ENCODE measurements at regions not wholly inside any gene's neighbourhood (a gene's known extent, or its start where the extent isn't known, plus 50 kb on each side); places are given as distances from the start of the nearest gene placed in this dataset.
"Not testable (repeated sequence)": the region's sequence is repeated elsewhere in the genome, so short reads cannot be mapped to it uniquely, and the experiment has no call there.

DNA sequence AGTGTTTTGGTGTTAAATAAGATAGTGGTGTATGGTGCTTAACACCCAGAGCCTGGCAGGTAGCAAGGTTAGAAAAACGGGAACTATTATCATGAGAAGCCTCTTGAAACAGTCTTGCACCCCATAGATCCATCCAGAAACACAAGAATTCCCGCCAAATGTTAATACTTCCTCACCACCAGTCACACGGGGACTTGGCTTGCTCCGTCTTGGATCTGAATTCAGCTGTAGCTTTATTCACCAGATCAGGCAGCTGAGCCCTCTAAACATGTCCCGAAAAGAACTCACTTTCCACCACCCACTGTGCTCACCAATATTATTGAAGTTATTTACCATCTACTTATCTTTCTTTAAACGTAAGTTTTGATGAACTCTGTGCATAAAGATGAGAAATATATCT, 101.6 kb upstream of the PTPN3 start:
- no peak for DNase-seq

DNA sequence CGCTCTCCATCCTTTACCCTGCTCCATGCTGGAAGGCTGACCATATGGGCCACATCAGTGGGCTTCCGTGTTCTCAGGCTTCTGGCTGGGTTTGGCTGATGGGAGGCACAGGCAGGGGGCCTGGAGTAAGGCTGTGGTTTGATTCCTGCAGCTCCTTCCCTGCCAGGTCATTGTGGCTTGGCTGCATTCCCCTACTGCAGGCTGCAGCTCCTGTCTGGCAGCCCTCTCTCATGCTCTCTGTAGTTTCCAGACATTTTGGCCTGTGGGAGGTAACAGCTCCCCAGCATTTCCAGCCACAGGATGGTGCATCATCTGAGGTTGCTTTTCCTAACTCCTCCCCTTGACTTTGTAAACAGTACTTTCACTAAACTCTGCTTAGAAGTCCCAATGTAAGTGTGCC, 102.0 kb upstream of the PTPN3 start:
- DNase-seq = no peak

DNA sequence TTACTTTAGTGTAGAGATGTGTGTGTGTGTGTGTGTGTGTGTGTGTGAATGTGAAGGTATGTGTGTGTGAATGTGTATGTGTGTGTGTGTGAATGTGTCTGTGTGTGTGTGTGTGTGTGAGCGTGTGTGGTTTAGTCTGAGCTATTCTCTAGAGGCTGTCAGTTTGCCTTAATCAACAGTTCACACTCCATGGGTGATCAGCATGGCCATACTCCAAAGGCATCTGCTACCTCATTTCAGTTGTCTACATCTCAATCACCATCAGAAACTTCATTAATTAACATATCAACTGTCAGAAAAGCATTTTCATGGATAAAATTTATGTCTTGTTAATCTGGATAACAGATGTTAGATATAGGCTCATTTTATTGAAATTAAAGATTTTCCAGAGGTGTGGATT, 103.1 kb upstream of the PTPN3 start:
- DNase-seq = no peak

DNA sequence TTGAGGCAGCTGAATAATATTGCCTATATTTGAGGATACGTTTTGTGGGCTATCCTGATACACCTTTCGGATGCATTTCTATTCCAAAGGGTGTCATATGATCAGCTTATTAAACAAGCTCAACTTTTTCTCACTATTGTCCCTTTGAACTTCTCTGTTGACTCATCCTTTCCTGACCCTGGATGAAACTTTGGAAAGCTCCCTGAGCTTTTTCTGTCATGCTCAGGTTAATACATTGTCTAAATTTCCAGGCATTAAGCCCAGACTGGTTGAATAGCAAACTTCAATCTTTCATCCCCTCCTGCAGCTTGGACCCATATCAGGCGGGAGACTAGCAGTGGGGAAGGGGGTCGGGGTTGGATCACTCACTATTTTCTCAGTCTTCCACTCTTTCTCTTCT, 104.9 kb upstream of the PTPN3 start:
- no peak for DNase-seq

GRCh38 chr9:109604131-109604530, 106.0 kb upstream of the PTPN3 start:
- no peak for DNase-seq

GRCh38 chr9:109604781-109605180, 106.7 kb upstream of the PTPN3 start:
- DNase-seq = no peak

DNA sequence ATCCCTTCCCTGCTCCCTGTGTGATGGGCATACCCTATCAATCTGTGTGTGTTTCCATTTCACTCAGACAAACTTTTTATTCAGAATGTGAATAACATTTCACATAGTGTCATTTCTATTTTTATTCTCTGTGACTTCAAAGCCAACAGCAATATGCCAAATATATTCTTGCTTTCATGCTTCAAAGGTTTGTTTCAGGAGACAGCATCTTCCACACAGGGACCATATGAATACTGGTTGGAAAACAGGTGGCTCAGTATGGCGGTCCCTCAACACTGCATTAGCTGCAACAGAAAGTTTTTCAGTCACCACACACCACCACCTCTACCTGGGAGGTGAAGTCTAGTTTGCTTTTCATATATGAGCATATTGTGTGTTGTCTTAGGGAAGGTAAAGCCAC, 111.0 kb upstream of the PTPN3 start:
- DNase-seq = no peak

GRCh38 chr9:109616571-109617120, 118.5 kb upstream of the PTPN3 start:
- DNase-seq = no peak

DNA sequence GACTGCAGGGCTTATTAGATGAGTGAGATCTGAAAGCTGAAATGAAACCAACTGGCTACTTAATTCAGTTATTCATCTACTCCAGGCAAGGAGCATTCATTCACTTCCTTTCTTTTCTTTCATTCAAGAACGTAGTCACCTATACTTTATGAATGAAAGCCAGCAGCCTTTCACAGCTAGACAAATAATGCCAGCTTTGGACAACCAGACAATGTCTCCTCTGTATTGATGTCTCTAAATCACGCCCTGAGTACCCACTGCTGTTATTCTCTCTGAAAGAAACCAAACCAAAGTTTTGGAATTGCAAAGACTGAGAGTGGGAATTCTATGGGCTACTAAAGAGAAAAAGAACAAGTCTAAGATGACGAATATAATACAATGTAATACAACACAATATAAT, 121.2 kb upstream of the PTPN3 start:
- DNase-seq = no peak

- DNase-seq = no peak
Measured at GRCh38 chr9:109624143-109624542, 126.0 kb upstream of the PTPN3 start.

DNA sequence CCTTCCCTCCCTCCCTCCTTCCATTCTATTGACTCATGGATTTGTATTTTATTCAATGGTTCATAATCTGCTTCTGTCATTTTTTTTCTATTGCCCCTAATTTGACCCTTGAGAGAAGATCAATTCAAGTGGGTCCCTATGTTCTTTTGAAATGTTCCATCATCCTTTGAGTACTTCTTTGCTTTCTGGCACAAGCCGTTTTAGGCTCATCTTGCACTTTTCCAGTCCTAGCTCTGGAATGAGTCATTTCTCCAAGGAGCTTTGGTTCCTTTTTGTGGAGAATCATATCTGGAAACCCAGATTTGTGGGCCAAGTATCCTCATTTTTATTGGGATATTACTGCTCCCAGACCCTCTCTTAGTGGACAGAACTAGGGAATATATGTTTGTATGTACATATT, 126.8 kb upstream of the PTPN3 start:
- no peak for DNase-seq

DNA sequence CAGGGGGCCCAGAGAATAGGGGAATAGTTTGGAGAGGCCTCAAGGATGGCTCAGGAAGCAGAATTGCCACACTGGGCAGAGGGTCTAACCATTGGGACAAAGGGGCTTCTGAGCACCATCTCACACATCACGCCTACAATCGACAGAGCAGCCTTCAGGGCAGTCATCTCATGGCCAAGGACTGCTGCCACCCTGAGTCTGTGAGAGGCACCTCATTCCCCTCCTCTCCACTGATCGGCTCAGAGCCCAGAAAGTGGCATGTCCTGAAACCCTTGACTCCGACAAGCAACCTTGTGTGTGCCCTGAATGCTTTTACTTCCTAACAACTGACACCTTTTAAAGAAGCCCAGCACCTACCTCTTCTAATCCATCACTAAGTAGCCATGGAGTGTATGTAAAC, 128.9 kb upstream of the PTPN3 start:
- DNase-seq = no peak

DNA sequence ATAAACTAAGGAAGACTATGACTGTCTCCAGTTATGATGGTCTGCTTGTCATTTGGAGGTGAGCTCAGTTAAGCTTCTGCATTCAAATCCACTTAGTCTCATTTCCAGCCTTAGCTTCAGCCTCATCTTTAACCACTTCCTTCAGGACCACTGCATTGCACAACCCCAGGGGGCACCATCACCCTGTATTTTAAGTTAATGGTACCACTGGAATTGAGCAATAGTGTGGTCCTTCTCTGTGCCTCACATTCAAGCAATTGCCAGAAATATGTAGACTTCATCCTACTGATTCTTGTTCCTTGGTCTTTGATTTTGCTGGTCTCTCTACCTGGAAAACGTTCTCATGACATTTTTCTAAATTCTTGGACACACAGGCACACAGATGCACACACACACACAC, 131.5 kb upstream of the PTPN3 start:
- no peak for DNase-seq

DNA sequence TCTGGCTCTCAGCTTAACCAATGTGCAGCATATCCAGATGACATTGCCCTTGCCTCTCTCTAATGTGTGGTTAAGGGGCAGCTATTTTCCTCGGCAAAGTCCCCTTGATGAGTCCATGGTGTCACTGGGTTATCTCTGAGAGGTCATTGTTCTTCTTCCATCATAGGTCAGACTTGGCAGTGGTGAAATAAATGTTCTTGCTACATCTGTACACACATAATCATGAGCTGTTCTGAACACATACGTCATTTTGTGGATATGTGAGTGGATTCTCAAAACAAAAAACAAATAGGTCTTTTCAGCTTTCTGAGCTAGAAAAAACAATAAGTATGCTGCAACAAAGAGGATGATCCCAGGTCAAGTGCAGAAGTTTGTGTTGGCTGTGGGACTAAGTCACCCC, 134.7 kb upstream of the PTPN3 start:
- no peak for DNase-seq

DNA sequence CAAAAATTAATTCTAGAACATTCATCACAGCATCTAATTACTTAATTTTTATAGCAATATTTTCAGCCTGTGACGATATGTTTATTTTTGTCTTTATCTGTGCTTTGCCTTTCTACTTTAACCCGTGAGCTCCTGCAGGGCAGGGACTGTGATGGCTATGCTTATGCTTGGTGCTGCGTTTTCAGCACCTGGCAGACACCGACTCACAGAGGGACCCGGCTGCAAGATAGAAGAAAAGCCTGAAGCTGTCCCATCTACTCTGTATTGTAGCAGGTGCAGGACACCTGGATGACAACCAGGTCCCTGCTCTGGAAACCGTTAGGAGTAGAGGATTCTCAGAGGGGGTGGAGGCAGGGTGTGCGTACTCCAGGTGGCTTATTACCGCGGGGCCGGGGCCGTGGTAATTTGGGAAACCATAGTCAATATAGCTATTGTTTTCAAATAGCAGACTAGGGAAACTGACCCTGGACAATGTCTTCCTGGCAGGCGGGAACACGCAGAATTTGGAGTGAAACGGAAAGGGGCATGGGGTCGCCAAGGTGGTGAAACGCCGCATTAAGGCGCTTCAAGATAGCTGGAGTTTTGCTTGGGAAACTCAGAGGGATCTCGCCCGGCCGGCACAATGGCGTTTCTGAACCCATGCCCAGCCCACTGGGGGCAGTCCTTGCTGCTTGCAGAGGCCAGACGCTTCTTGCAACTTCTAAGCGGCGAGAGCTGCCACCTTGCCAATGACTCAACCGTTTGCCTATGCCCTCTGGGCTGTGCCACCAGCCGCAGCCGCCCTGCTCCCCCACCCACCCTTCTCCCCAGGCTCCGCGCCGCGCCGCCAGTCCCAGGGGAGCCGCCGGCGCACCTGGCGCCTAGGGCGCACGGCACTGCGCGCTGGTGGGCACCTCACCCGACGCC, 140.1 kb upstream of the PALM2AKAP2 start:
- peak; percentile 55 for DNase-seq

GRCh38 chr9:109640580-109641371, 139.2 kb upstream of the PALM2AKAP2 start:
- peak; percentile 55 for DNase-seq

DNA sequence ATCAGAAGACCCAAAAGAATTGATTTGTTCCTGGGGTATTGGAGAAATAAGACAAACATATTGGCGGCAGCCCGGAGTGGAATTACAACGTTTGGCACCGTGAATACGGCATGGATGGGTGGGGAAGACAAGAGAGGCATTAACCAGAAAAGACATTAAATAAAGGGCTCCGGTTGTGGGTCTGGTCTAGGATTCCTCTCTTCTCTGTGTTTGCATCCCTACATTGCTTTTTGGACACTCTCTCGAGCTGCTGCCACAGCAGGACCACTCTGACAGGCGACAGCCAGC, 138.7 kb upstream of the PALM2AKAP2 start:
- no peak for DNase-seq

GRCh38 chr9:109652112-109652511, 127.9 kb upstream of the PALM2AKAP2 start:
- no peak for DNase-seq

GRCh38 chr9:109652971-109653370, 127.0 kb upstream of the PALM2AKAP2 start:
- DNase-seq = peak; percentile 62

GRCh38 chr9:109653470-109653869, 126.5 kb upstream of the PALM2AKAP2 start:
- no peak for DNase-seq

GRCh38 chr9:109663978-109664377, 116.0 kb upstream of the PALM2AKAP2 start:
- not testable (repeated sequence) for DNase-seq

DNA sequence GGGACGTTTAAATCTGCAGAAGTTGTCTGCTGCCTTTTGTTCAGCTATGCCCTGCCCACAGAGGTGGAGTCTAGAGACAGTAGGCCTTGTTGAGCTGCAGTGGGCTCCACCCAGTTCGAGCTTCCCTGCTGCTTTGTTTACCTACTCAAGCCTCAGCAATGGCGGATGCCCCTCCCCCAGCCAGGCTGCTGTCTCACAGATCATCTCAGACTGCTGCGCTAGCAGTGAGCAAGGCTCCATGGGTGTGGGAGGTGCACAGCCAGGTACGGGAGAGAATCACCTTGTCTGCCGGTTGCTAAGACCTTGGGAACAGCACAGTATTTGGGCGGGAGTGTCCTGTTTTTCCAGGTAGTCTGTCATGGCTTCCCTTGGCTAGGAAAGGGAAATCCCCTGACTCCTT, 114.3 kb upstream of the PALM2AKAP2 start:
- DNase-seq = not testable (repeated sequence)

DNA sequence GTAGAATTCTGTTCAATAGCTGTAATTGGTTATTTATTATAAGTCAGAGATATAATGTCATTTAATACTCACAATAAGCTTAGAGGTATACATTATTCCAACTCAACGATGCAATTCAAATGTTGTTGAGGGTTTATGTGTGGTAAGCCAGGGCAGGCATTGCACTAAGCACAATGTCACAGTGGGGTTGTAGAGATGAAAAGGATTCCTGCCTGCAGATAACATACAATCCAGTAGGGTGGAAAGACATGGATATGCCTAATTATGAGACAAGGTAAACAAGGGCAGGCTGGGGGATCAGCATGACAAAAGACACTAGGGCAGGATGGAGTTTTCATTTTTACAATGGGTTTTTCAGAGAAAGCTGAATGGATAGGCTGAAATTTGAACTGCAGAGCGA, 98.7 kb upstream of the PALM2AKAP2 start:
- no peak for DNase-seq

DNA sequence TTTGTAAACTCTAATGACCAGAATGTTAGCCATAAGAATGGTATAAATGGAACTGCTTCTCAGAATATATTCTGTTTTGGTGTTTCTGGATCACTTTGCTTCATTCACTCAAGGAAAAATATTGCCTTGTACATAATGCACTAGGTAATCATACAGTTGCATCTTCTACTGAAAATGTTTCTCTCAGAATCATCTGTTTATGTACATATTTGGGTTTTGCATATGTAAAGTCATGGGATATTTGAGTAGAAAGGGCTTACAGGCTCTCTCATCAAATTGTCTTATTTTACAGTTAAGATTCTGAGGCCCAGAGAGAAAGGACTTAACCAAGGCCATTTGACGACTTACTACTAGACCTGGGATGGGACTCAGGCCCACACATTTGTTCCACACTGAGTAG, 97.8 kb upstream of the PALM2AKAP2 start:
- DNase-seq = no peak

All from NCI-H526 treated with DMSO at 0.1 percent for 48 hours (cell line).